Smooth muscle cell (in vitro differentiated cells): ENCODE measurements at regions not wholly inside any gene's neighbourhood (a gene's known extent, or its start where the extent isn't known, plus 50 kb on each side); places are given as distances from the start of the nearest gene placed in this dataset.

Source experiments
- DNase-seq: peaks from one replicate; lab custom pipeline; 2025; ENCODE audit not compliant: unreplicated experiment; lab: John Stamatoyannopoulos, UW
- H2AFZ ChIP-seq: fragments of 200-600 bp; sonication (generic); 2 replicates; pipeline ENCODE4 v1.6.0; 2016; ENCODE audit warnings: antibody characterized with exemption, low read depth, mild to moderate bottlenecking
- H3F3A ChIP-seq: fragments of 200-600 bp; sonication (generic); 2 replicates; pipeline ENCODE4 v1.6.0; 2017; ENCODE audit warnings: antibody characterized with exemption, low read depth
- H3K27ac ChIP-seq: fragments of 200-600 bp; sonication (generic); 2 replicates; pipeline ENCODE4 v1.5.1; 2016; ENCODE audit warnings: low read depth, mild to moderate bottlenecking
- H3K27me3 ChIP-seq: fragments of 200-600 bp; sonication (generic); 2 replicates; pipeline ENCODE4 v1.6.1; 2016; ENCODE audit warnings: low read depth, mild to moderate bottlenecking
- H3K36me3 ChIP-seq: fragments of 200-600 bp; sonication (generic); 2 replicates; pipeline ENCODE4 v1.5.1; 2016; ENCODE audit warnings: low read depth
- H3K4me1 ChIP-seq: fragments of 200-600 bp; sonication (generic); 2 replicates; pipeline ENCODE4 v1.5.1; 2016; ENCODE audit warnings: low read depth
- H3K4me2 ChIP-seq: fragments of 200-600 bp; sonication (generic); 2 replicates; pipeline ENCODE4 v1.6.0; 2016; ENCODE audit warnings: mild to moderate bottlenecking
- H3K4me3 ChIP-seq: fragments of 200-600 bp; sonication (generic); 2 replicates; pipeline ENCODE4 v1.5.1; 2016; ENCODE audit warnings: mild to moderate bottlenecking
- H3K79me2 ChIP-seq: fragments of 200-600 bp; sonication (generic); 2 replicates; pipeline ENCODE4 v1.6.0; 2016; ENCODE audit warnings: low read depth, mild to moderate bottlenecking
- H3K9ac ChIP-seq: fragments of 200-600 bp; sonication (generic); 2 replicates; pipeline ENCODE4 v1.6.0; 2016; ENCODE audit warnings: low read depth
- H3K9me3 ChIP-seq: fragments of 200-600 bp; sonication (generic); replicated peaks from 2 replicates; pipeline ENCODE4 v1.5.1; 2016; ENCODE audit warnings: low read depth
- H4K20me1 ChIP-seq: fragments of 200-600 bp; sonication (generic); 2 replicates; pipeline ENCODE4 v1.6.0; 2016; ENCODE audit warnings: low read depth
- WGBS: methylation state at CpG from one replicate; pipeline ENCODE4 v1.1.7; 2016; ENCODE audit warnings: low lambda C conversion rate; 5-methylcytosine and 5-hydroxymethylcytosine counted together
- TF ChIP-seq, protein P1 (sequence below): fragments of 200-600 bp; sonication (generic); IDR thresholded peaks from 2 replicates; pipeline ENCODE4 v1.5.1; 2017; ENCODE audit warnings: borderline replicate concordance, mild to moderate bottlenecking, antibody characterized with exemption; ENCODE audit not compliant: insufficient read depth, poor library complexity, severe bottlenecking

DNA sequence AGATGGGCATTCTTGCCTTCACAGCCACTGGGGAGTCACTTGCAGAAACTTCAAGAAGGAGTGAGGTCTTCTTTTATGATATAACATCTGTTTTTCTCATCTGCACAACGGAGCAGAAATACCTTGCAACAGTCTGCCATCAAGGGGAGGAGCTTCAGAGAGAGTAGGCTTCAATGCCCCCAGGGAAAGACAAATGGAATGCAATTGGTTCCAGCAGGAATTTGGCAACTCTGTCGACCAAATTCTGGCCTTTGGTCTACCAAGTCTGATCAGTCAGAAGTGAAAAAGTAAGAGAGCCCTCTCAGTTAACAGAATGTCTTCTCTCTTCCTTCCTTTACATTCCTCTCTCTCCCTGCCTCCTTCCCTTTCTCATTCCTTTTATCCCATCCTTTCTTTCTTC is 229.3 kb downstream of the IDS start:
- H4K20me1 ChIP-seq: no peaks in the 10 kb centered on the region
- H3K4me1 ChIP-seq: no peaks in the 10 kb centered on the region
- no peaks in the 10 kb centered on the region for H3F3A ChIP-seq
- 20% methylated on average over 2 of the region's 2 CpGs for WGBS
- H3K27me3 ChIP-seq: no peaks in the 10 kb centered on the region
- TF ChIP-seq, protein P1, sequence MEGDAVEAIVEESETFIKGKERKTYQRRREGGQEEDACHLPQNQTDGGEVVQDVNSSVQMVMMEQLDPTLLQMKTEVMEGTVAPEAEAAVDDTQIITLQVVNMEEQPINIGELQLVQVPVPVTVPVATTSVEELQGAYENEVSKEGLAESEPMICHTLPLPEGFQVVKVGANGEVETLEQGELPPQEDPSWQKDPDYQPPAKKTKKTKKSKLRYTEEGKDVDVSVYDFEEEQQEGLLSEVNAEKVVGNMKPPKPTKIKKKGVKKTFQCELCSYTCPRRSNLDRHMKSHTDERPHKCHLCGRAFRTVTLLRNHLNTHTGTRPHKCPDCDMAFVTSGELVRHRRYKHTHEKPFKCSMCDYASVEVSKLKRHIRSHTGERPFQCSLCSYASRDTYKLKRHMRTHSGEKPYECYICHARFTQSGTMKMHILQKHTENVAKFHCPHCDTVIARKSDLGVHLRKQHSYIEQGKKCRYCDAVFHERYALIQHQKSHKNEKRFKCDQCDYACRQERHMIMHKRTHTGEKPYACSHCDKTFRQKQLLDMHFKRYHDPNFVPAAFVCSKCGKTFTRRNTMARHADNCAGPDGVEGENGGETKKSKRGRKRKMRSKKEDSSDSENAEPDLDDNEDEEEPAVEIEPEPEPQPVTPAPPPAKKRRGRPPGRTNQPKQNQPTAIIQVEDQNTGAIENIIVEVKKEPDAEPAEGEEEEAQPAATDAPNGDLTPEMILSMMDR: no peak
- no peak overlapping the region for H3K4me3 ChIP-seq
- DNase-seq: no peak
- H3K4me2 ChIP-seq: no peak overlapping the region
- H3K36me3 ChIP-seq: no peaks in the 10 kb centered on the region
- H3K27ac ChIP-seq: no peak overlapping the region
- H2AFZ ChIP-seq: no peak overlapping the region
- no peaks in the 10 kb centered on the region for H3K79me2 ChIP-seq
- H3K9ac ChIP-seq: no peak overlapping the region
- H3K9me3 ChIP-seq: no peaks in the 10 kb centered on the region

DNA sequence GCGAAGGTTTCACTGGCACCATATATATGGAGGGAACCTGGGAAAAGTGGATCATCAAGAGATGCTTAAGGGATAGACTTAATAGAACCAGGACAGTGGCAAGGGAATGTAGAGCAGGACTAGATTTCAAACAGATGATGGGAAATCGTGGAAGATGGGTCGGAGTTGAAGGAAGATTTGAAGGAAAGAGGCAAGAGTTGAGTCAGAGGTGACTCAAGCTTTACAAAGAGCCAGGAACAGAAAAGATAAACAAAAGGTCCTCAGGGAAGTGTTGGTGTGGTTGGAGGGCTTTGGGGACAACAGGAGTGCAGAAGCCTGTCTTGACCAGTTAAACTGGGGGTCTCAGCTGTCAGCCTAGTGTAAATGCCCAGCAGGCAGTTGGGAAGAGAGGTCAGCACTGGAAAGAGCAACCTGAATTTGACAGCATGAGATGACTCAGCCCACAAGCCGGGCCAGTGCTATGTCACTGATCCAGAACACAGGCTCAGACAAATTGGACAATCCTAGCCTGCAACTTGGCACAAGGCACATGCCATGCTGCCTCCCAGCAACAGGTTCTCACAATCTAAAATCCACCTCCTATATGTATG is 230.5 kb downstream of the IDS start:
- H3K9me3 ChIP-seq: no peaks in the 10 kb centered on the region
- no peaks in the 10 kb centered on the region for H3K4me1 ChIP-seq
- H3K36me3 ChIP-seq: no peaks in the 10 kb centered on the region
- H4K20me1 ChIP-seq: no peaks in the 10 kb centered on the region
- no peaks in the 10 kb centered on the region for H3K27me3 ChIP-seq
- H2AFZ ChIP-seq: no peak overlapping the region
- DNase-seq: no peak
- no peak overlapping the region for H3K9ac ChIP-seq
- H3K27ac ChIP-seq: no peak overlapping the region
- no peak overlapping the region for H3K4me2 ChIP-seq
- whole genome bisulfite sequencing: 60% methylated on average over 4 of the region's 4 CpGs
- H3K79me2 ChIP-seq: no peaks in the 10 kb centered on the region
- H3F3A ChIP-seq: no peaks in the 10 kb centered on the region
- TF ChIP-seq, protein P1: no peak
- H3K4me3 ChIP-seq: no peak overlapping the region

DNA sequence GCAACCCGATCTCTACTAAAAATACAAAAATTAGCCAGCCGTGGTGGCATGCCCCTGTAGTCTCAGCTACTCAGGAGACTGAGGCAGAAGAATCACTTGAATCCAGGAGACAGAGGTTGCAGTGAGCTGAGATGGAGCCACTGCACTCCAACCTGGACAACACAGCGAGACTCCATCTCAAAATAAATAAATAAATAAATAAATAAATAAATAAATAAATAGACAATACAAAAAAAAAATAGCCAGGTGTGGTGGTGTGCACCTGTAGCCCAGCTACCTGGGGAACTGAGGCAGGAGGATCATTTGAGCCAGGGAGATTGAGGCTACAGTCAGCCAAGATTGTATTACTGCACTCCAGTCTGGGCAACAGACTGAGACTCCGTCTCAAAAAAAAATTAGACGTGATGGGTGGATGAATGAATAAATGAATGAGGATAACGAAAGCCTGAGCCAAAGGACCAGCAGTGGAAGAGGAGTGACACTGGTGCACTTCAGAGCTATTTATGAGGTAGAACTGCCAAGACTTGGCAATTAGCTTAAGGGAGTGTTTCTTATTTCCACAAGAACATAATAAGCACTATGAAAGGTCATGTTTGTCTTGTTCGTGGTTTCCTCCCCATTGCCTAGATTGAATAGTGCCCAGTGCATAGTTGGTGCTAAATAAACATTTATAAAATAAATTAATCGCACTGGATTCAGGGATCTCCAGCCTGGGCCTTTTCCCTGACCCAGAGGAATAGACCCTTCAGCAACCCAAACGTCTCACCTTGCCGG is 232.2 kb downstream of the IDS start:
- no peak overlapping the region for H3K27ac ChIP-seq
- WGBS: 82% methylated on average over 10 of the region's 10 CpGs
- no peaks in the 10 kb centered on the region for H3K79me2 ChIP-seq
- no peaks in the 10 kb centered on the region for H3K9me3 ChIP-seq
- H3K9ac ChIP-seq: no peak overlapping the region
- no peak overlapping the region for H2AFZ ChIP-seq
- no peak for DNase-seq
- H3K27me3 ChIP-seq: no peaks in the 10 kb centered on the region
- TF ChIP-seq, protein P1: no peak
- H3K4me1 ChIP-seq: no peaks in the 10 kb centered on the region
- H3F3A ChIP-seq: no peaks in the 10 kb centered on the region
- no peak overlapping the region for H3K4me2 ChIP-seq
- H3K4me3 ChIP-seq: no peak overlapping the region
- no peaks in the 10 kb centered on the region for H3K36me3 ChIP-seq
- H4K20me1 ChIP-seq: no peaks in the 10 kb centered on the region
